Right hindlimb (tissue), 1 donor: ENCODE measurements at regions not wholly inside any gene's neighbourhood (a gene's known extent, or its start where the extent isn't known, plus 50 kb on each side); places are given as distances from the start of the nearest gene placed in this dataset.
"Not testable (repeated sequence)": the region's sequence is repeated elsewhere in the genome, so short reads cannot be mapped to it uniquely, and the experiment has no call there.

Experiments used
- DNase-seq: peaks from one replicate; pipeline ENCODE4 v3.0.0-alpha.2; 2018

DNA sequence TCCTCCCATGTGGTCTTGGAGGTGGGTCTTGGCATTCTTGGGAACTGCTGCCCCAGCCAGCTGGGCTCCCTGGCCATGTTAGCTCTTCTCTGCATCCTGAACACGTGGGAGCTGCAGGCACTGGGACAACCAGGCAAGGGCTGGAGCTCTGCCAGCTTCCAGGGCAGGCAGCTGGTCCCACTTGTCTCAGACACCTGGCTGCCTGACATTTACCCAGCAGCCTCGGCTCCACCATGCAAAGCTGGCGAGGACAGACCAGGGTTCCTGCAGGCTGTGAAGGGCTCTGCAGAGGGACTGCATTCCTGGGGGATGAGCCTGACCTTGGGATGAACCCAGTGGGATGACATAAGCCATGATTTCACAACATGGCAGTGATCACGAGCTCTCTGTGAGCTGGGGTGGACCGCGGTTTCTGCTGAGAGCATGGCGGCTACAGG, 99.0 kb upstream of the TSHZ3 start:
- peak; percentile 90 for DNase-seq

DNA sequence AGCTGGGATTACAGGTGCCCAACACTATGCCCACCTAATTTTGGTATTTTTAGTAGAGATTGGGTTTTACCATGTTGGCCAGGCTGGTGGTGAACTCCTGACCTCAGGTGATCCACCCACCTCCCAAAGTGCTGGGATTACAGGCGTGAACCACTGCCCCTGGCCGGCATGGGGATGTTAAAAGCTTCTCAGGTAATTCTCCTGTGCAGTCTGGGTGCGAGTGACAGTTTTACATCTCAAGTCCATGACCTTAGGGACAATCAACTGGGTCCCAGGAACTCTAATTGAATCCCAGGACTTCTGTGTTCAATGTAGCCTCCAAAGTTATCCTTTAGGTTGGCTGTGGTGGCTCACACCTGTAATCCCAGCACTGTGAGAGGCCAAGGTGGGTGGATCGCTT, 100.1 kb upstream of the TSHZ3 start:
- DNase-seq, result no peak

DNA sequence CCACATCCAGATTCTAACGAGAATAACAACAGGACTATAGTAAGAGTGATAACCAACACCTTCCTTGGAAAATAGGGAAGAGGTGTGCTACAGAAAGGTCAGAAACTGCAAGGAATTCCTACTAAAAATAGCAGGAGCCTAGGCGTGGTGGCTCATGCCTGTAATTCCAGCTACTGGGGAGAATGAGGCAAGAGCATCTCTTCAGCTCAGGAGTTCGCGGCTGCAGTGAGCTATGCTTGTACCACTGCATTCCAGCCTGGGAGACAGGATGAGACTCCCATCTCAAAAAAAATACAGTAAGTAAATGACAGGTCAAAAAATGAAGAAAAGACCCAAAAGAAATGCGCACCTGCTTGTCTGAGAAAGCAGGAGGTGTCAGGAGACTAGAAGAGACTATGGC, 101.5 kb upstream of the TSHZ3 start:
- no peak for DNase-seq

DNA sequence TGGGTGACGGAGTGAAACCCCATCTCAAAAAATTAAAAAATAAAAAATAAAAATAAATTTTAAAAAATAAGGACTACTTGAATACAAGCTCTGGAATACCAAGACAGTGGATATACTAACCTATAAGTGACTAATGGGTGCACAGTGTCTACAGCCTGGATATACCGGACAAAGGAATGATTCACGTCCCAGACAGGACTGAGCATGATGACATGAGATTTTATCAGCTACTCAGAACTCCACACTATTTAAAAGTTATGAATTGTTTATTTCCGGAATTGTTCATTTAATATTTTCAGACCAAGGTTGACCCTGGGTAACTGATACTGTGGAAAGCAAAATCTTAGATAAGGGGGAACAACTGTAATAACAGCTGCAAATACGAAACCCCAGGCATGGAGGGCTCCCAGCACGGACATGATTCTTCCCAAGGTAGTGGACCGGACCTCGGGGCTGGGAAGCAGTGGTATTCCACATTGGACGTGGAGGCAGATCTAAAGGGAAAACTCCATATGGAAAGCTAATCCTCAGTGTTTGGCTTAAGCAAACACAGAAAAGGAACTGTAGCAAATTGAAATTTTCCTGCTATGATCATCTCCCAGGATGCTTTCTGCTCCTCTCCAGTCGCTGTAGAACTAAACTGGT, 102.6 kb upstream of the TSHZ3 start:
- DNase-seq, result no peak

DNA sequence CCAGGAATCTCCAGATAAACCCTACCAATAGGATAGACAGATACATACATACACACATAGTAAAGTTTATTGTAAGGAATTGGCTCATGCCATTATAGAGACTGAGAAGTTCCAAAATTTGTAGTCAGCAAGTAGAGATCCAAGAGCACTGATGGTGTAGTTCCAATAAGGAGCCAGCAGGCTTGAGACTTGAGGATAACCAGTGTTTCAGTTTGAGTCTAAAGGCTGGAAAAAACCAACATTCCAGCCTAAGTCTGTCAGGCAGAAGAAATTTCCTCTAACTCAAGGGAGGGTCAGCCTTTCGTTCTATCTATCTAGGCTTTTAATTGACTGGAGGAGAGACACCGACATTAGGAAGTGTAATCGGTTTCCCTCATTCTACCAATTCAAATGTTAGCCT, 110.2 kb upstream of the TSHZ3 start:
- no peak for DNase-seq

DNA sequence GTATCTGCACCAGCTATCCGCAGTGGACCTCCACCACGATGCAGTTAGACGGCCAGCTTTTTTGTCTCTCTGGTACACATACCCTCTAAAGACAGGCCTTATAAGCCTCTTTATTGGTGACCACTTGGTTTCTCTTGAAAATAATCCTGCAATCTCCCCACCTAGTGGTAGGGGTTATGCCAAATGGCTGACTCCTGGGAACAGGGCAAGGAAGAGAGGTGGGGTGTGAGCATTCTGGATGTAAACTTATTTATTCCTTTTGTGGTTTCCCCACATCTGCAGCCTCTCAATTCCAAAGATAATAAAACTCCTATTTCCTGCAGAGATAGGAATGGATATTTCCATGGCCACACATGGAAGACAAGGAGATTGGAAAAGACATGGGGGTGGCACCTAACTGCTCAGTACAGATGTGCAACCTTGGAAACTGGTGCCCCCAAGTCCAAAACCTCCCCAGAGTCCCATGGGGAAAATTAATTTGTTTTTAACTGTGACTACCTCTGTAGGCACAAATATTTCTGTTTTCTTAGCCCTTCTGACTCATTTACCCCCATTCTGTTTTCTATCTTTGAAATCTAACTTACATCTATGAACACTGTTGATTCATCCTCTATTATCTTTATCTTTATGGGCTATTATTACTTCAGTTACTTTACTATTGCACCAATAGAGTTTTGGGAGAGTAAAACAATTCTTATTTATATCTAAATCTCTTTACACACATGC, 112.7 kb upstream of the TSHZ3 start:
- no peak for DNase-seq

DNA sequence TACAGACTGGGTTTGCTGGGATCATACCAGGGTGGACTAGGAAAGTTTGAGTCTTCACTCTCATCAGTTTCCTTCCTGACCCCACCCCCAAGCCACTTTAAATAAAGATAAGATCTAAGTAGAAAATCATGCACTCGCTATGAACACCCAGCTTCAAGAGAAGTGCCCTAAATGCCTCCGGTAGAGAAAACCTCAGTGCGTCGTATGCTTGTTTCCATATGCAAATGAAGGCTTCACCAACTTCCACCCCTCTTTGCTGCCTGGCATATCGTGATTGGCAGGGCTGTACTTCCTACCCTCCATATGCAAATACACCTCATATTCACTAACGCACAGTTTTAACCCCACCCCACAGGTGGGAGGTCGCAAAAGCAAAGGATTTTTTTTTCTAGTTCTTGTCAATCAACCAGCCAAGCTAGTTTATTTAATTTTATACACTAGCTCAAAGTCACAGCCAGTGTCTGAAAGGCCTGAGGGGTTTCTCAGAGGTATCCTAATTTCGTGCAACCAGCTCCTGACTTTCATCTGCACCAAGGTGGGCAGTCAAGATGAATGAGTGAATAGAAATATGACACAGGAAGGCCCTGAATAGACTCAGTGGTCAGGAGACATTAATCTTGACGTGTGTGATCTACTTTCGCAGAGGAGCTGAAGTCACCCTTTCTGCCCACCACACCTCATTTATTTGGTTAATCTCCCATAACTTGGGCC, 121.1 kb upstream of the TSHZ3 start:
- DNase-seq, result no peak

DNA sequence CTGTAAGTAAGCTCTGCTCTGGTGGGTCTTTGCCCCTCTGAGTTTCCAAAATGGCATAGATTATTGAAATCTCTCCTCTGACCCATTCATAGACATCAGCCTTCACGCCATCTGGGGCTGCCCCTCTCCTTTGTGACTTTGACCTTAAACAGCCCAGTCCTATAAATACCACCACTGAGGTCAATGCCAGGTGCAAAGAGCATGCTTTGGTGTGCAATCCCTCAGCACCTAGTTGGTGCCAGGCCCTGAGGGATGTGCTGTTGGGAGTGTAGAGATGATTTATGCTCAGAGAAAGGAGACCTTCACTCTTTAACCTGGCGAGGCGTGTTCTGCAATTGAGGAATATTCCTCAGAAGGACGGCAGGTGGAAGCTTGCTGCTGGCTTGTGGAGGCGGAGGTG, 121.7 kb upstream of the TSHZ3 start:
- no peak for DNase-seq

DNA sequence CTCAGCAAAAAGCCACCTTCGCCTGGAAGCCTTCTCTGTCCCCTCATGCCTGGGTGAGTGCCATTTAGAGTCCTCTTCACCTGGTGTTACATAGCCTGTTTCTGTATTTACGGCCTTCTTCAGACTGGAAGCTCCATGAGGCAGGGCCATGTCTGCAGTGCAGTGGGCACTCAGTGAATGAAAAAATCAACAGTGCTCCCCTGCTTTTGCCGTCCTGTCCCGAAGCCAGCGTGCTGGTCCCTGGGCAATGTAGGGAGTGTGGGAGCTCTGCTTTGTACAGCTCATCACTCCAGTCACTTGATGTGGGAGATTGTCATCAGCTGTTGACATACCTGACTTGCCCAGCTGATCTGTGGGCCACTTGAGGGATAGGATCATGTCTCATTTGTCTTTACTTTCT, 129.0 kb upstream of the TSHZ3 start:
- DNase-seq, result no peak

DNA sequence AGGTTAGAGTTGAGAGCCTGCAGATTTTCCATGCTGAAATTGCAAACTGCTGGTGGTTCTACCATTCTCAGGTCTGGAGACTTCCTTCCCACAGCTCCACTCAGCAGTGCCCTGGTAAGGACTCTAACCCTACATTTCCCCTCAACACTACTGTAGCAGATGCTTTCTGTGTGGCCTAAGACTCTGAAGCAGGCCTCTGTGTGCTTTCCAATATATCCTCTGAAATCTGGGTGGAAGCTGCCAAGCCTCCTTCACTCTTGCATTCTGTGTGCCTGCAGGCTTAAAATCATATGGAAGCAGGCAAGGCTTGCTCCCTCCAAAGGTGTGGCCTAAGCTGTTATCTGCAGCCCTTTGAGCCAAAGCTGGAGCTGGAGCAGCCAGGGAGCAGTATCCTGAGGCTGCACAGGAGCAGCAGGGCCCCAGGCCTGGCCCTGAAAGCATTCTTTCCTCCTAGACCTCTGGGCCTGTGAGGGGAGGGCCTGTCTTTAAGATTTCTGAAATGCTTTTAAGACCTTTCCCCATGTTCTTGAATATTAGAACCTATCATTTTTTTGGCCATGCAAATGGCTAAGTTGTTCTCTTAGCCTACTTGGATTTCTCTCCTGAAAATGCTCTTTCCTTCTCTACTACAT, 134.1 kb upstream of the TSHZ3 start:
- no peak for DNase-seq

DNA sequence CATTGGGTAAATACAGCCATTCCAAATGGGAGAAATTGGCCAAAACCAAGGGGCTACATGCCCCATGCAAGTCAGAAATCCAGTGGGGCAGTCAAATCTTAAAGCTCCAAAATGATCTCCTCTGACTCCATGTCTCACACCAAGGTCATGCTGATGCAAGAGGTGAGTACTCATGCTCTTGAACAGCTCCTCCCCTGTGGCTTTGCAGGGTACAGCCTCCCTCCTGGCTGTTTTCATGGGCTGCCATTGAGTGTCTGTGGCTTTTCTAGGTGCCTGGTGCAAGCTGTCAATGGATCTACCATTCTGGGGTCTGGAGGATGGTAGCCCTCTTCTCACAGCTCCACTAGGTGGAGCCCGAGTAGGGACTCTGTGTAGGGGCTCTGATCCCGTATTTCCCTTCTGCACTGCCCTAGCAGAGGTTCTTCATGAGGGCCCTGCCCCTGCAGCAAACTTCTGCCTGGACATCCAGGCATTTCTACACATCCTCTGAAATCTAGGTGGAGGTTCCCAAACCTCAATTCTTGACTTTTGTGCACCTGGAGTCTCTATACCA, 135.7 kb upstream of the TSHZ3 start:
- DNase-seq, result not testable (repeated sequence)

DNA sequence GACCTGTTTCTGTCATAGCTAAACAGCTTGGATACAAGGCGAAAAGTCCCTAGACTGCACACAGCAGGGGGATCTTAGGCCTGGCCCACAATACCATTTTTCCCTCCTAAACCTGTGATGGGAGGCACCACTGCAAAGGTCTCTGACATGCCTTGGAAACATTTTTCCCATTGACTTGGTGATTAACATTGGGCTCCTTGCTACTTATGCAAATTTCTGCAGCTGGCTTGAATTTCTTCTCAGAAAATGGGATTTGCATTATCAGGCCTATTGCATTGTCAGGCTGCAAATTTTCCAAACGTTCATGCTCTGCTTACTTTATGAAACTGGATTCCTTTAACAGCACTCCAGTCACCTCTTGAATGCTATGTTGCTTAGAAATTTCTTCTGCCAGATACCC, 136.2 kb upstream of the TSHZ3 start:
- no peak for DNase-seq

DNA sequence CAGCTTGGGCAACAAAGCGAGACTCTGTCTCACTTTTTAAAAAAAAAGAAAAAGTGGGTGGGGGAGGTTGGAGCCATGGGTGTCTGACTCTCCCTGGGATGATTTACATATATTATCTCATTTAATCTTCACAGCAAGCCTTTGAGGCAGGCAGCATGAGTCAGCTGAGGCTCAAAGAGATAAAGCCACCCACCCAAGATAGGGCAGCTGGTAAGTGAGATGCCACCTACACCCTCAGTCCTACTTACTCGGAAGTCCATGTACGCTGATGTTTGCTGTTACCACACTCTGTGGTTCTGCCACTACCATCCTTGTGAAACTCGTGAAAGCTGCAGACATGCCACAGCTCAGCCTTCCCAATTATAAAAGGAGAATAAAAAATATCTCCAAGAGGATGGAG, 142.0 kb upstream of the TSHZ3 start:
- DNase-seq, result no peak

DNA sequence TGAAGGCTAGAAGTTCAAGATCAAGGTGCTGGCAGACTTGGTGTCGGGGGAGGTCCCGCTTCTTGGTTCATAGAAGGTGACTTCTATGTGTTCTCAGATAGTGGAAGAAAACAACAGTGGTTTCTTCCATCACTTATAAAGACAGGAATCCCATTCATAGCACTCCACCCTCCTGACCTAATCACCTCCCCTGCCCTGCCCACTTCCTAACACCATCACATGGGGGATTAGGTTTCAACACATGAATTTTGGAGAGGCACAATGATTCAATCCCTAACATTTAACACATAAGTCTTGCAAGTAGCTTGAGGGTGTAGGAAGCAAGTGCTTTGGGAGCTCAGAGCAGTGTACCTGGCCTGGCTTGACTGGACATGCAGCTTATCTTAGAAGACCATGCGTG, 142.8 kb upstream of the TSHZ3 start:
- no peak for DNase-seq

DNA sequence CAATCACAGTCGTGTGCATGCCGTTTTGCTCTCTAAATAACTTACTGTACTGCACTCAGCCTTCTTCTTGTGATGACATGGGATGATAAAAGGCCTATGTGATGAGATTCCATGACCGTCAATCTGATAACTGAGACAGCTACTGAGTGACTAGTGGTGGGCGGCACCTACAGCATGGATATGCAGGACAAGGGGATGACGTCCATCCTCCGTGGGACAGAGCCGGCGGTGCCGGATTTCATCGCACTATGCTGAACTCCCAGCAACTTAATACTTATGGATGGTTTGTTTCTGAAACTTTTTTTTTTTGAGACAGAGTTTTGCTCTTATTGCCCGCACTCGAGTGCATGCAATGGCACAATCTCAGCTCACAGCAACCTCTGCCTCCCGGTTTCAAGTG, 146.8 kb upstream of the TSHZ3 start:
- DNase-seq, result no peak

DNA sequence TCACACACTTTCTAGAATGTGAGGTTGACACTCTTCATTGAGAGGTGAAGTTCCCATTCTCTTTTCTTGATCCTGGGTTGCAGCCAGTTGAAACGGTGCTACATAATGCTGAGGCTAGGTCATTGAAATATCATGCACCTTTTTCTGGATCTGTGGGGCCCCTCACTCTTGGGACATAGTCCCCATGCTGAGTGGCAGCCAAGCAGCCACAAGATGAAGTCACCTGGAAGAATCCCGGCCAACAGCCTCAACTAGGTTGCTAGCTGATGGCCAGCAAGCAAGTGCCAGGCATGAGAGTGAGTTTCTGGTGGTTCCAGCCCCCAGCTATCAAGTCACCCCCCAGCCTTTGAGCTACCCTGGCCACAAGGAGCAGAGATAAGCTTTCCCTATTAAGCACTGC, 148.5 kb upstream of the TSHZ3 start:
- no peak for DNase-seq

DNA sequence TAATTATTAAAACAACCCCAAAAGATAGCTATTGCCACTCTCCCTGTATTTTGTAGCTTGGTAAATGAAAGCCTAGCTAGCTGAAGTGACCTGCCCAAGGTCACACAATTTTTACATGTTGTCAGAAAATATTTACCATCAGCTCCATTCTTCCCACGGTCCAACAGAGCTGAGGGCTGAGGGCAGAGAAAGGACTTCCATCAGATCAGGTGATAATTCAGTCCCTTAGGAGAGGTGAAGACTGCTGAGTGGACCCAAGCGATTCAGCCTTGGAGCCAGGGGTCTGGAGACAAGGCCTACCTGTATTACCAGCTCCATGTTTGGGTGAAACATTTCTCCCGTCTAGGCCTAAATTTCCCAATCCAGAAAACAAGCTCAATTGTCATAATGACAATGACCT, 149.5 kb upstream of the TSHZ3 start:
- DNase-seq, result no peak

DNA sequence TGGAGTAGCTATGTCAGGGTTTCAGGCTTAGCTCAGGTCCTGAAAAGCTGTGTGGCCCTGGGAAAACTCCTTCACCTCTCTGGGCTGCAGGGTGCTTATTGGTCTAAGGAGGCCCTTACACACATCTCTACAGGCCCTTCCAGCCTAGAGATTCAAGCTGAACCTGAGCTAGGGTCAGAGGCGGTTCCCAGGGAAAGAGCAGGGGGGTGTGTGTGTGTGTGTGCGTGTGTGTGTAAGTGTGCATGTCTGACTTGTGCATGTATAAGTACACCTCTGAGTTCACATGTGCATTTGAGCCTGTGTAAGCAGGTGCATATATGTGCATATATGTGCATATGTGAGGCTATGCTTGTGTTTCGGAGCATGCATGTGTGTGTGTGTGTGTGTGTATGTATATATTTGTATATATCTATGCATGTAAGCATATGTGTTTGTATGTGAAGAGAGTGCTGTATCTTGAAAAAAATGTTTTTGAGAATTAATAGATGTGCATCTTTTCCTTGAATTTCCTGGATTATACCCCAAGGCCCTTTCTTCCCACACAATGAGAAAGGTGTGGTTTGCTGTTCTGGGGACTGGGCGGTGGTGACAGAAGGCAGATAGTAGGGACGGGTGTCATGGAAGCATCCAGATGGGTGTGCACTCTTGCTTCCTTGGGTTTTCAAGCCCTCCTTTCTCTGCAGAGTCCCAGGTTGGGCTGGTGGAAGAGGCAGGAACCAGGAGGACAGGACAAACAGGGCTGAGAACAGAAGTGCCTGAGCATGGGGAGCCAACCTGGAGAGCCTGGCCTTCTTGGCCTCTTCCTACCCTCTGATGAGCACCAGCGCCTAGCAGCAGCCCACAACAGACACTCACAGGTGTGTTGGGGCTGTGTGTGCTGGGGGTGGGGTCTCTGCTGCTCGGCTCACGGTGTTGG, 150.3 kb upstream of the TSHZ3 start:
- no peak for DNase-seq

DNA sequence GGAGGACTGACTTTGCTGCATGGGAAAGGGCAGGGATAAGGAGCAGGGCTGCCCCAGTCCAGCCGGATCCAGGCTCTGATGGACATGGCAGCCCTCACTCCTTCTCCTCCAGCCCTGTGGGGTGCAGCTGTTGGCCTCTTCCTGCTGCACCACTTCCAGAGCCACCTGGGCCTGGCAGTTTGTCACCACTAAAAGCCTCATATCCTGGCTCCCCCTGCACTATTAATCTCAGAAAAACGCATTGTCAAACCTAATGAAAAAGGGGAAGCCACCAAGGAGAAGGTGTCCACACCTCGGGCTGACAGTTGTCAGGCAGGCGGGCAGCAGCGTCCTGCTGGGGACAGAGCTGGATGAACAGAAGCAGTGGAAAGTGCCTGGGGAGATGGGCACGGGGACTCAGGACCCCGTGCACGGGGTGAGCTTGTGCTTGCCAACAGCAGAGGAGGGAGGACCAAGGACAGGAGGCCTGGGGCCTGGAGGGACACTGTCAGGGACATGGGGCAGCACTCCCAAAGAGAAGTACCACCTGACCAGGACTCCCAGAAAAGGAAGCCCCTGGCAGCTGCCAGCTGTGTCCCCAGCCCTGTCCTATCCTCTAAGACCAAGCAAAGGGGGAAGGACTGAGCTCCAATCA, 151.1 kb upstream of the TSHZ3 start:
- no peak for DNase-seq

DNA sequence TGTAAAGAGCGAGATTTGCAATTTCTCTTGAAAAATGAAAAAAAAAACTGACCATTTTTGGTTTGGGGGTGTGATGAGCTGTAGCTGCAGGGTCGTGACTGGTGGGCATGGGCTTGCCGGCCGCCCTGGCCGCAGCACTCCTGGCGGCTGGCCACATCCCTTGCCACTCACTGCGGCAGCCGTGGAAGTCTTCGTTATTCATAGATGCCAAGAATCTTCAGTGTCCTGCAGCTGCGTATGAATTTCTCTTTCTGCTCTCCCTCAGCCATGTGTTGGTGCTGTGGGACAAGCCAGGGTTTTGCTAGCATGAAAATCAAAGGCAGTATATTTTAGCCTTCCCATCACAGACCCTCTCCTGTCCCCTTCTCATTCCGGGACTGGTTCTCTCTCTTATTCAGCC, 151.7 kb upstream of the TSHZ3 start:
- DNase-seq, result peak; percentile 38

DNA sequence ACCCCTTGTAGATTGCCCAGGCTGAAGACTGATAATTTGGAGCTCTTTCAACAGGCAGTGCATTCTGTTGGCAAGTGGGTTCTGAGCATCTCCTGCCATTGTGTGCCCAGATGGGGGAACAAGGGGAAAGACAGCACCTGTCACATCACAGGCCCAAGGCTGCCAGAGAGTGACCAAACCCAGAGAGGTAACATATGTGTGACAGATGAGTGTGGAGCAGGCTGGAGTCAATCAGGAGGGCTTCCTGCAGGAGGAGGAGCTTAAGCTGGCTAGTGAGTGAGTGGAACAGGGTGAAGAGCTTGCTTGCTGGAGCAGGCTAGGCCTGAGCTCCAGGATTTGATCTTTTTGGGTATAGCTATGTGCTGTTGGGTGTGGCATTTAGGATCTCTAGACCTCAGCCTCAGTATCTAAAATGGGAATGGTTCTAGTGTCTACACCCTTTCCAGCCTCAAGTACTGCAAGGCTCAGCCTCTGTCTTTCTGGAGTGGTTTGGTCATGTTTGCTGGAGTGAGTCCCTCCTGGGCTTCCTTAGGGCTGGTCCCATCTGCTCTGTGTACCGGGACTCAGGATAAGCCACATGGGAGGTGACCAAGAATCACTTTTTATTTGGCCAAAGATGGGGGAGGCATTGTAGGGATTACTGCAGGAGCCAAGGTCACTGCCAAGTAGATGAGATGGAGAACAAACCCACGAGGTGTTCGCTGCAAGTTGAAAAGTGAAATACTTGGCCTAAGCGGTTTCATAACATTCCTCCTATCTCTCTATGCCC, 152.4 kb upstream of the TSHZ3 start:
- DNase-seq, result no peak
